Neural cell (in vitro differentiated cells): ENCODE measurements at regions not wholly inside any gene's neighbourhood (a gene's known extent, or its start where the extent isn't known, plus 50 kb on each side); places are given as distances from the start of the nearest gene placed in this dataset.

Source experiments
- H2AFZ ChIP-seq: fragments of 200-600, 300-800 bp; sonication (generic), shearing (Covaris generic); 2 replicates; pipeline ENCODE4 v1.6.0; 2014; ENCODE audit warnings: low read depth, mild to moderate bottlenecking, antibody characterized with exemption, low read length, moderate library complexity
- H3F3A ChIP-seq: fragments of 200-600 bp; shearing (Covaris generic); 2 replicates; pipeline ENCODE4 v1.6.1; 2016; ENCODE audit warnings: mild to moderate bottlenecking, moderate library complexity, mixed read lengths, antibody characterized with exemption, low read length; ENCODE audit not compliant: insufficient read depth, poor library complexity, severe bottlenecking
- H3K27ac ChIP-seq: fragments of 200-600, 300-800 bp; sonication (generic), shearing (Covaris generic); 2 replicates; pipeline ENCODE4 v1.5.1; 2014; ENCODE audit warnings: mild to moderate bottlenecking, low read length, moderate library complexity
- H3K27me3 ChIP-seq: fragments of 300-800, 200-600 bp; sonication (generic), shearing (Covaris generic); 2 replicates; pipeline ENCODE4 v1.6.0; 2014; ENCODE audit warnings: mild to moderate bottlenecking, low read depth, low read length, moderate library complexity; ENCODE audit not compliant: insufficient read depth
- H3K36me3 ChIP-seq: fragments of 300-800, 200-600 bp; sonication (generic), shearing (Covaris generic); 2 replicates; pipeline ENCODE4 v1.5.1; 2014; ENCODE audit warnings: mild to moderate bottlenecking, antibody characterized with exemption, low read length, moderate library complexity; ENCODE audit not compliant: insufficient read depth
- H3K4me2 ChIP-seq: fragments of 300-800, 200-600 bp; sonication (generic), shearing (Covaris generic); 2 replicates; pipeline ENCODE4 v1.6.0; 2014; ENCODE audit warnings: mild to moderate bottlenecking, low read length
- H3K4me3 ChIP-seq: fragments of 300-800, 200-600 bp; sonication (generic), shearing (Covaris generic); 2 replicates; pipeline ENCODE4 v1.5.1; 2014; ENCODE audit warnings: mild to moderate bottlenecking, low read length, moderate library complexity
- H3K79me2 ChIP-seq: fragments of 200-600 bp; shearing (Covaris generic); replicated peaks from 2 replicates; pipeline ENCODE4 v1.6.0; 2014; ENCODE audit warnings: mild to moderate bottlenecking, low read length, moderate library complexity; ENCODE audit not compliant: insufficient read depth
- H3K9ac ChIP-seq: fragments of 300-800, 200-600 bp; sonication (generic), shearing (Covaris generic); 2 replicates; pipeline ENCODE4 v1.6.1; 2016; ENCODE audit warnings: mild to moderate bottlenecking, low read length, mixed read lengths
- H3K9me2 ChIP-seq: fragments of 200-600 bp; shearing (Covaris generic); 2 replicates; pipeline ENCODE4 v1.6.1; 2016; ENCODE audit warnings: mild to moderate bottlenecking, low read length, mixed read lengths; ENCODE audit not compliant: insufficient read depth
- H3K9me3 ChIP-seq: fragments of 200-600, 300-800 bp; sonication (generic), shearing (Covaris generic); 2 replicates; pipeline ENCODE4 v1.6.1; 2016; ENCODE audit warnings: mild to moderate bottlenecking, mixed run types, low read length, moderate library complexity, mixed read lengths
- H4K20me1 ChIP-seq: fragments of 200-600 bp; shearing (Covaris generic); 2 replicates; pipeline ENCODE4 v1.6.1; 2016; ENCODE audit warnings: mild to moderate bottlenecking, mixed run types; ENCODE audit not compliant: insufficient read depth
- EP300 ChIP-seq: fragments of 450-650 bp; conservative IDR thresholded peaks from 2 replicates; pipeline ENCODE4 v1.6.1; 2014; ENCODE audit warnings: antibody characterized with exemption, mild to moderate bottlenecking, moderate library complexity; ENCODE audit not compliant: poor library complexity, severe bottlenecking
- EZH2 ChIP-seq: fragments of 200-600, 300-800 bp; shearing (Covaris generic), sonication (generic); IDR thresholded peaks from 2 replicates; pipeline ENCODE4 v1.6.1; 2014; ENCODE audit warnings: antibody characterized with exemption, low read length, borderline replicate concordance, mild to moderate bottlenecking; ENCODE audit not compliant: insufficient read depth, poor library complexity, severe bottlenecking
- MXI1 ChIP-seq: fragments of 450-650 bp; conservative IDR thresholded peaks from 2 replicates; pipeline ENCODE4 v1.6.1; 2014; ENCODE audit warnings: antibody characterized with exemption, mild to moderate bottlenecking; ENCODE audit not compliant: poor library complexity, severe bottlenecking
- POLR2AphosphoS5 ChIP-seq: IDR thresholded peaks from 2 replicates; pipeline ENCODE4 v1.6.1; 2012
- RAD21 ChIP-seq: fragments of 450-650 bp; conservative IDR thresholded peaks from 2 replicates; pipeline ENCODE4 v1.6.1; 2014; ENCODE audit warnings: antibody characterized with exemption, mild to moderate bottlenecking, moderate library complexity
- SMC3 ChIP-seq: fragments of 450-650 bp; conservative IDR thresholded peaks from 2 replicates; pipeline ENCODE4 v1.6.1; 2014; ENCODE audit warnings: antibody characterized with exemption, mild to moderate bottlenecking, moderate library complexity; ENCODE audit not compliant: poor library complexity
- TAF1 ChIP-seq: IDR thresholded peaks from 2 replicates; pipeline ENCODE4 v1.6.1; 2012; ENCODE audit warnings: low read depth
- TF ChIP-seq, protein P1 (sequence below): fragments of 450-650 bp; IDR thresholded peaks from 2 replicates; pipeline ENCODE4 v1.5.1; 2014; ENCODE audit warnings: antibody characterized with exemption, mild to moderate bottlenecking, moderate library complexity; ENCODE audit not compliant: poor library complexity, severe bottlenecking
- TF ChIP-seq, protein P2 (sequence below): IDR thresholded peaks from 2 replicates; pipeline ENCODE4 v1.6.1; 2012; ENCODE audit warnings: borderline replicate concordance

DNA sequence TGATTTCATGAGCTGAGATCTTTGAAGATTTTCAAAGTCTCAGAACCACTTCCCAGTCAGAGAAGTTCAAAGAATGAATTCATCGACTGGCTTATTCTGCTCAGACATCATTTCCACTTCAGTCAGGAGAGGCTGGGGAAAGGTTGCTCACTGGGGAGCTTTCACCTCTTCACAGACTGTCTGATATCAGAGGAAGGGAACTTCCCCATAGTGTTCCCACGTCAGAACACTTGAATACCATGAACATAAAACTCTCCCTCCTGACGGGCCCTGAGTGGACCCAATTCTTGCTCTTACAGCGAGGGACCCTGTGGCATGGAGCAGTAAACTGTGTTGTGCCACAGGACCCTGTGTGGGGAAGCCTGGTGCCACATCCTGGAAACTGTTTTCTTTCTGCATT is 492.6 kb downstream of the COG6 start:
- no peaks in the 10 kb centered on the region for H3K36me3 ChIP-seq
- H3K79me2 ChIP-seq: no peaks in the 10 kb centered on the region
- no peaks in the 10 kb centered on the region for H4K20me1 ChIP-seq
- H3K27me3 ChIP-seq: no peaks in the 10 kb centered on the region
- no peaks in the 10 kb centered on the region for H3K9me3 ChIP-seq
- H3K9me2 ChIP-seq: no peaks in the 10 kb centered on the region
- no peak overlapping the region for H3K4me2 ChIP-seq
- H3K9ac ChIP-seq: no peak overlapping the region
- no peak for TF ChIP-seq EP300
- no peak for TF ChIP-seq MXI1
- TF ChIP-seq, protein P1, sequence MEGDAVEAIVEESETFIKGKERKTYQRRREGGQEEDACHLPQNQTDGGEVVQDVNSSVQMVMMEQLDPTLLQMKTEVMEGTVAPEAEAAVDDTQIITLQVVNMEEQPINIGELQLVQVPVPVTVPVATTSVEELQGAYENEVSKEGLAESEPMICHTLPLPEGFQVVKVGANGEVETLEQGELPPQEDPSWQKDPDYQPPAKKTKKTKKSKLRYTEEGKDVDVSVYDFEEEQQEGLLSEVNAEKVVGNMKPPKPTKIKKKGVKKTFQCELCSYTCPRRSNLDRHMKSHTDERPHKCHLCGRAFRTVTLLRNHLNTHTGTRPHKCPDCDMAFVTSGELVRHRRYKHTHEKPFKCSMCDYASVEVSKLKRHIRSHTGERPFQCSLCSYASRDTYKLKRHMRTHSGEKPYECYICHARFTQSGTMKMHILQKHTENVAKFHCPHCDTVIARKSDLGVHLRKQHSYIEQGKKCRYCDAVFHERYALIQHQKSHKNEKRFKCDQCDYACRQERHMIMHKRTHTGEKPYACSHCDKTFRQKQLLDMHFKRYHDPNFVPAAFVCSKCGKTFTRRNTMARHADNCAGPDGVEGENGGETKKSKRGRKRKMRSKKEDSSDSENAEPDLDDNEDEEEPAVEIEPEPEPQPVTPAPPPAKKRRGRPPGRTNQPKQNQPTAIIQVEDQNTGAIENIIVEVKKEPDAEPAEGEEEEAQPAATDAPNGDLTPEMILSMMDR: no peak
- no peak for TF ChIP-seq POLR2AphosphoS5
- TF ChIP-seq, protein P2, sequence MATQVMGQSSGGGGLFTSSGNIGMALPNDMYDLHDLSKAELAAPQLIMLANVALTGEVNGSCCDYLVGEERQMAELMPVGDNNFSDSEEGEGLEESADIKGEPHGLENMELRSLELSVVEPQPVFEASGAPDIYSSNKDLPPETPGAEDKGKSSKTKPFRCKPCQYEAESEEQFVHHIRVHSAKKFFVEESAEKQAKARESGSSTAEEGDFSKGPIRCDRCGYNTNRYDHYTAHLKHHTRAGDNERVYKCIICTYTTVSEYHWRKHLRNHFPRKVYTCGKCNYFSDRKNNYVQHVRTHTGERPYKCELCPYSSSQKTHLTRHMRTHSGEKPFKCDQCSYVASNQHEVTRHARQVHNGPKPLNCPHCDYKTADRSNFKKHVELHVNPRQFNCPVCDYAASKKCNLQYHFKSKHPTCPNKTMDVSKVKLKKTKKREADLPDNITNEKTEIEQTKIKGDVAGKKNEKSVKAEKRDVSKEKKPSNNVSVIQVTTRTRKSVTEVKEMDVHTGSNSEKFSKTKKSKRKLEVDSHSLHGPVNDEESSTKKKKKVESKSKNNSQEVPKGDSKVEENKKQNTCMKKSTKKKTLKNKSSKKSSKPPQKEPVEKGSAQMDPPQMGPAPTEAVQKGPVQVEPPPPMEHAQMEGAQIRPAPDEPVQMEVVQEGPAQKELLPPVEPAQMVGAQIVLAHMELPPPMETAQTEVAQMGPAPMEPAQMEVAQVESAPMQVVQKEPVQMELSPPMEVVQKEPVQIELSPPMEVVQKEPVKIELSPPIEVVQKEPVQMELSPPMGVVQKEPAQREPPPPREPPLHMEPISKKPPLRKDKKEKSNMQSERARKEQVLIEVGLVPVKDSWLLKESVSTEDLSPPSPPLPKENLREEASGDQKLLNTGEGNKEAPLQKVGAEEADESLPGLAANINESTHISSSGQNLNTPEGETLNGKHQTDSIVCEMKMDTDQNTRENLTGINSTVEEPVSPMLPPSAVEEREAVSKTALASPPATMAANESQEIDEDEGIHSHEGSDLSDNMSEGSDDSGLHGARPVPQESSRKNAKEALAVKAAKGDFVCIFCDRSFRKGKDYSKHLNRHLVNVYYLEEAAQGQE: no peak
- TF ChIP-seq EZH2: no peak
- no peak for TF ChIP-seq SMC3
- no peak for TF ChIP-seq RAD21
- TF ChIP-seq TAF1: no peak
- H3K27ac ChIP-seq: no peak overlapping the region
- no peaks in the 10 kb centered on the region for H3F3A ChIP-seq
- no peak overlapping the region for H2AFZ ChIP-seq
- no peak overlapping the region for H3K4me3 ChIP-seq

DNA sequence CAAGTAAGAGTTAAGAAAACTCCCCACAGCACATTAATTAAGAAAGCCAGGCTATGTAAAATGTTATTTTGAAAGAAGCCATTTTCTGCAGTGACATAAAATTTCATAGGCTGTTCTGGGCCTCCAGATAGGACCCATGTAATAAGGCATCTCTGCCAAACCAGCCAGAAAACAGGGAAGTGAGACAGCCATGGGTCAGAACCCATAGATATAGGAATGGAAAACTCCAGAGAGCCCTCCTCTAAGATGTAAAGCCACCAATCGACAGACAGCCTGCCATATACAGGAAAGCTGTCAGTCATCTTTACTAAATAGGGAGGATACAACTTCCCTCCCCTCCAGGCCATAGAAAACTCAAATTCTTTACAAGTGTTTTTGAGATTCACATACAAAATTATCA is 493.3 kb downstream of the COG6 start:
- Histone ChIP-seq H3K9me2 (no peaks in the 10 kb centered on the region), H3F3A (no peaks in the 10 kb centered on the region), H3K9ac (no peak overlapping the region), H3K27ac (no peak overlapping the region), H3K9me3 (no peaks in the 10 kb centered on the region), H3K4me3 (no peak overlapping the region), H4K20me1 (no peaks in the 10 kb centered on the region), H3K27me3 (no peaks in the 10 kb centered on the region), H3K36me3 (no peaks in the 10 kb centered on the region), H2AFZ (no peak overlapping the region), H3K79me2 (no peaks in the 10 kb centered on the region), H3K4me2 (no peak overlapping the region)
- TF ChIP-seq, protein P2: no peak
- TF ChIP-seq MXI1: no peak
- TF ChIP-seq TAF1: no peak
- TF ChIP-seq EP300: no peak
- TF ChIP-seq, protein P1: no peak
- TF ChIP-seq RAD21: no peak
- no peak for TF ChIP-seq SMC3
- TF ChIP-seq POLR2AphosphoS5: no peak
- no peak for TF ChIP-seq EZH2
